HG02938 (cell line): ENCODE measurements at regions not wholly inside any gene's neighbourhood (a gene's known extent, or its start where the extent isn't known, plus 50 kb on each side); places are given as distances from the start of the nearest gene placed in this dataset.

Experiments used
- ATAC-seq: cut with Tn5 transposase; IDR thresholded peaks from one replicate; pipeline ENCODE4 v1.9.1; 2021; ENCODE audit warnings: mild to moderate bottlenecking, moderate library complexity; ENCODE audit not compliant: unreplicated experiment

DNA sequence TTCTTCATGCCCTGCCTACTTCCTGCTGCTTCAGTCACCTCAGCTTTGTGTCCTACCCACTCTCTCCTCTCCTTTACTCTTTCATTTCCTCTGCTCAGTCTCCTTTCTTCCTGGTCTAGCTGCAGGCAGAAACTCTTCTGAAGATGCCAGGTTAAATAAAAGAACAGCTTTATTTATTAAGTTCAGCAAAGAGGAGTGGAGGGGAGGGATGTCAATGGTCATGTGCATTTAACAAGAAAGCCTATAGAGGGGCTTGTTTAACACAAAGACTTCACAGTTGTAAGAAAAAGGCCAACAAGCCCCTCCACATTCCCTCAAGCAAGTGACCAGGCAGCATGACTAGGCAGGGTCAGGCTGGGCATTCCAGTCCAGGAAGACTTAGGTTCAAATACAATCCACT is 609.2 kb downstream of the INSC start:
- no peak for ATAC-seq

DNA sequence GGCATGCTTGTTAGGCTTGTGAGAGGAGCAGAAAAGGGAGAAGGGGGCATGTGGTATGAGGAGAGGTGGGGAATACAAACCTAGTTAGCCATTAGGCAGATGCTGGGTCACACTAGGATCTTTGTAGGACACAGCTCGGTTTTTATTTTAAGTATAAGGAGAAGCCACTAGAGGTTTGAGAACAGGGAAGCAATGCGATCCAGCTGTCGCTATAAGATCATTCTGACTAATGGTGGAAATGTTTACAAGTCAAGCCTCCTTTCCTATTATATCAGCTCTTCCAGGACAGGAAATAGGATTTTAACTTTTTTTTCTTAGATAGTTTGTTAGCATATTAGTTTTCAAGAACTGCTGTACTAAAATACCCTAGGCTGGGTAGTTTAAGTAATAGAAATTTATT is 609.9 kb downstream of the INSC start:
- ATAC-seq = no peak

DNA sequence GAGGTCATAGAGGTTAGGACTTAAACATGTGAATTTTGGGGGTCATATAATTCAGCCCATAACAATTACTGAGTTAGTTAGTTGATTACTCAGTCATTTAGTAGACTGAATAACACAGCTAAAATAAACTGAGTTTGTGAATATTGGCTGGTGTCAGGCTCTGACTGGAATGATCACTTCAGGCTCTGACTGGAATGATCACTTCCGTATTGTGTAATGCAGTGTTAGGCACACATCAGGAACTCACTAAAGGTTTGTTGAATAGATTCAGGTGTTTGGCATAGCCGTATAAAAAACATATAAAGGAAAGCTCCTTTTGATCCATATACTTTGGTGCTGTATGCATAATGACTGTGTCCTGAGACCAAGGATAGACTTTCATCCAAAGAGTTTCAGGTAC is 610.5 kb downstream of the INSC start:
- ATAC-seq = no peak

DNA sequence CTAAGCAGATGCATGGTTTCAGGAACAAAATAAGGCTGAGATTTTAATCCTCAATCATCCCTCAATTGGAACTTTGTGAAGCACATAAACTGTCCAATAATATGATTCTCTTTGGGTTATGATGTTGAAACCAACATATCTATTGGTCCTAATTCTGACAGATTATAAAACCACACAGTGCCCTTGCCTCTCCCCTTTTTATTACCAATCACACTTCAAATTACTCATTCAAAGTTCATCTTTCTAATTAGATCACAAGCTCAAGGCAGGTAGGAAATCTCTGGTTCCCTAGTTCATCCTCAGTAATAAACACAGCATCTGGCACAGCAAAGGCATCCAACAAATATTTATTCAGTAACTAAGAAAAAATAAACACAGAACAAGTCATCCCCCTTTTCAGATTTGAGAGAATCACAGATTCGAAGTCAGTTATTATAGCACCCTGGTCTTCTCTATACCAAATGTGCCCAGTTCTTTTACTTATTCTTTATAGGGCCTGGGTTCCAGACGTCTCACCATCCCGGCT is 611.6 kb downstream of the INSC start:
- ATAC-seq = no peak

DNA sequence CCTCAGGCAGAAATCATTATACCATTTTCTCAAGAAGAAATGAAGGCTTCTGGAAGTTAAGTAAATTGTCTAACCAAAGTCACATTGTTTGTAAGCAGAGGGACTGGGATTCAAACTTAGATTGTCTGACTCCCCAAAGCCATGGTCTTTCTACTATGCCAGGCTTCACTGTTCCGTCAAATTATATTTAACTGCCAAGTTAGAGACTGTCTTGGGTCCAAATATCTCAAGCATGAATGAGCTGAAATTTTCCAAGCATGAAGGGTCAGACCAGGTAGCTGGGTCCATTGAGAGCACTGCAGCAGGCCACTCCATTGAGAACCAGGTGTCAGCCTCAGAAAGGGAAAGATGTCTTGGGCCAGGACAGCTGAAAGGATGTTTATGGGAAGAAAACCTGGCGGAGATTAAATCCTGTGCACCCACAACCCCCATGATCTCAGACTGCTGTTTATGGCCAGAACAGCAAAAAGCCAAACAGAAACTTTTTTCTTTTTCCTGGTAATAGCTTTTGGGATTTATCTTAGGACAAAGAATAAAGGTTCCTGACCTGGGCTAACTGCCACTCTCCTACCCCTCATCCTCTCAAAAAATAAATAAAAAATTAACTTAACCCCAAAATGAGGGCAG is 612.3 kb downstream of the INSC start:
- ATAC-seq = no peak

DNA sequence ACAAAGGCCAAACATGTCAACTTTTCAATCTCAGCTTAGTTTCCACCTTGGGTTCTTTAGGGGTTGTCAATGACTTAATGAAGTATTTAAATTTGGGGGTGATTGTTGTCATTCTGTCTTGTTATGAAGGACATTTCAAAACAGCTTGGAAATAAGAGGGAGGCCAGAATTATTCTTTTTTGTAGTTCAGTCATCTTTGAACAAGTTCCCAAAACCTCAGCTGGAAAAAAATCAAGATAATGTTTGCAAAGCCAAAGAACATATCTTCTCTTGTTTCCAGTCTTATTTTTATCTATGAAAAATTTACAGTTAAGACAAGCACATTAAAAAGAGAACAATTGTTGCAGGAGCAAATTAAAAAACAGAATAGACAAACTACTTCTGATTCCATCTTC is 612.8 kb downstream of the INSC start:
- ATAC-seq = no peak

DNA sequence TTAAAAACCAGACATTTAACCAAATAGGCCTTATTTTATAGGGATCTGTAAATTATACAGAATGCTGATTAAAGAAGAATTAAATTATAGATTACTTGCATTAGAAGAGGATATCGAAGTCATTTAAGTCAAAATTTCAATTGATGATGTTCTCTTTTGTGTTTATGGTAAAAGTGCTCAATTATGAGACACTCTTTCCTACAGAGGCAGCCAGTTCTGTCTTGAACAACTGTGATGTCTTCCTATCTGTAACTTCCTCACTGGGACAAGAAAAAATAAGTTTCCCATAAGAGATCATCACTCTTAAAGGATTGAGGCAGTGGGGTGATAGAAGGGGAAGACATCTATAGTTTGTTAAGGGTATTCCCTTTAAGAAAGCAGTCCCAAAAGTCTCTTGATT is 613.5 kb downstream of the INSC start:
- ATAC-seq = no peak

DNA sequence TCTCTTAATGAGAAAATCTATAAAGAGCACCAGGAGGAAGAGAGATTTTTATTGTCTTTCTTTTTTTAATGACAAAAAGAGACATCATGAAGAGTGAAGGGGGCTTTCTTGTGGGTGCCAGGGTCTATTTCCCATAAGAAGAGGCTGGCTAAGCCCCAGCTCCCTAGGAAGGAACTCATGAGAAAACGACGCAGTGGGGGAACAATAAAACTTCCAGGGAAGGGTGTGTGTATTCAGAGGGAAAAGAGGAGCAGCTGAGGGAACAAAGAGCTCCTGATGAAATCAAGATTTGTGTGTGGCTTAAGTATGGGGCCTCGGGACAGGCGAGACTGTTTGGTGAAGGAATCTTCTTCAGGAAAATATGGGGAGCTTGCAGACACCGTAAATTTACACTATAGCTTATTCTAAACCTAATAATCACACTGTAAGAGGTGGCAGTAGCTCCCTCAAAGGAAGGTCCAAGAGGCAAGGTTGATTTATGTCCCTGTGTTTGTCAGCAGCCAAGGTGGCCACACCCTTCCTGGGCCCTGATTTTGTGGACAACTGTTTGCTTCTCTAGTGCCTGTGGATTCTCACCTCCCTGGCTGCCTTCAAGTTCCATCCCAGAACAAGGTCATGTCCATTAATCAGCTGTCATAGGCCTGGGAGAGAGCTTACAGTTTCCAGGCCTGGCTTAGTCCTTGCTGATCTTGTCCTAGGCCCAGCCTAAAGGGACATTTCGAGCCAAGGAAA is 615.7 kb downstream of the INSC start:
- ATAC-seq = no peak

DNA sequence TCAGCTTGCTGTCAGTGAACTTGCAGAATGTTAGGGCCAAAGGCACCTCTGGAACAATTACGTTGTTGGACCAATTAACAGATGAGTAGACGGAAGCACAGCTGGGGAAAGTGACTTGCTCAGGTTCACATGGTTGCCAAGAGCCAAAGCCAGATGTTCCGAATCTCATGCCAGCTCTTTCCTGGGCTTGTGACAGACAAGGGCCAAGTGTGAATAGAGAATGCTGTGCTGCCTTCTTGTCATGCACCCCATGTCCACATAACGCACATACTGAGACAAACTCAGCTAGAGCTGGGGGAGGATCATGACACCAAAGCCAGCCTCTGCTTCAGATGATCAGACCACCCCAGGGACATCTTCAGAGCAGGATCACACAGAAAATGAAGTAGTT is 616.3 kb downstream of the INSC start:
- ATAC-seq = no peak

DNA sequence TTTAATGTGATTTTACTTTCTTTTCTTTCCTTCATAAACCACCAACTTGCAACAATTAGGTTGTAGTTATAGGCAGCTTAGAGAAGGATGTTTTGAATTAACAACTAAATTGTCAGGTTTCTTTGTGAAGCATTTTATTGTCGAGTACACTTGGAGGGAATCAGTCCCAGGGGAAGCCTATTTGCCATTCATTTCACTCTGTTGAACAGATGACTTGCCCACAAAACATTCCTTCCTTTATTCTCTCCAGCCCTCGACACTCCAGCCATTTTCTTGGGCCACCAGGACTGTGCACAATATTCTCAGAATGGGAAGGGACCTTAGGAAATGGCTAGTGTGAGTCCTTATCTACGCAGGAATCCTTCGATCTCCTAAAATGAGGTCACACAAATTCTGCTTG is 620.6 kb downstream of the SOX6 start:
- no peak for ATAC-seq

DNA sequence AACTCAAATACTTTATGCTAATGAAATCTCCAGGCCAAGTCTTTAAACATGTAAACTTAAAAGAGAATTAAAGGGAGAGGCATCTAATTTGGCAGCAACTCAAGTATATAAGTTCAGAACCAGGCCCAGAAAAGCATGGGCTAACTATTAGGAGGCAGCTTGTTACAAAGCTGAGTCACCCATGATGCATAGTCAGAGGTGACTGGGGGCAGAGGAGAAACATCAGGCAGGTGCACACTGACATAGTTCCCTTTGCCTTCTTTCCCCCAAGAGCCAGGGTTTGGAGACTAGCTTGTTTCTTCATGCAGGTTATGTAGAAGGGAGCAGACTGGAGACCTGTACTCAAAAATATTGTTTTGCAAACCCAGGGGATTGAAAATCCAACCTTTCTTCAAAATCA is 619.0 kb downstream of the SOX6 start:
- ATAC-seq = no peak

DNA sequence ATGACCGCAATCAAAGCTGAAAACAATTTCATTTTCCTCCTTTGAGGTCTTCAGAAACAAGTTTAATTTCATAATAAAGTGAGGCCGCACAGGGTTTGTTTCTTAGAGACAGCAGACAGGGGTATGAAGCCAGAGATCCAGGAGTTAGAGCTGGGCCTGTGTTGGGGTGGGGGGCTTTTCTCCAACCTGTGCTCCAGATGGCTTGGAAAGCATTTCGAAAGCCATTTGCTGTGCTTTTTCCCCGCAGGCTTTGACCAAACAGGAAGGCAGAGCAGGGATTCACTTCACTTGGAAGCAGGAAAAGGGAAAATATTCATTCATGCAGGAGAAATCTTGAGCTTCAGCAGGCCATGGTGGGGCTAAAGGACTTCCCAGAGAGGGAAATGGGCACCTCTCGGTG is 617.4 kb downstream of the SOX6 start:
- ATAC-seq = no peak

DNA sequence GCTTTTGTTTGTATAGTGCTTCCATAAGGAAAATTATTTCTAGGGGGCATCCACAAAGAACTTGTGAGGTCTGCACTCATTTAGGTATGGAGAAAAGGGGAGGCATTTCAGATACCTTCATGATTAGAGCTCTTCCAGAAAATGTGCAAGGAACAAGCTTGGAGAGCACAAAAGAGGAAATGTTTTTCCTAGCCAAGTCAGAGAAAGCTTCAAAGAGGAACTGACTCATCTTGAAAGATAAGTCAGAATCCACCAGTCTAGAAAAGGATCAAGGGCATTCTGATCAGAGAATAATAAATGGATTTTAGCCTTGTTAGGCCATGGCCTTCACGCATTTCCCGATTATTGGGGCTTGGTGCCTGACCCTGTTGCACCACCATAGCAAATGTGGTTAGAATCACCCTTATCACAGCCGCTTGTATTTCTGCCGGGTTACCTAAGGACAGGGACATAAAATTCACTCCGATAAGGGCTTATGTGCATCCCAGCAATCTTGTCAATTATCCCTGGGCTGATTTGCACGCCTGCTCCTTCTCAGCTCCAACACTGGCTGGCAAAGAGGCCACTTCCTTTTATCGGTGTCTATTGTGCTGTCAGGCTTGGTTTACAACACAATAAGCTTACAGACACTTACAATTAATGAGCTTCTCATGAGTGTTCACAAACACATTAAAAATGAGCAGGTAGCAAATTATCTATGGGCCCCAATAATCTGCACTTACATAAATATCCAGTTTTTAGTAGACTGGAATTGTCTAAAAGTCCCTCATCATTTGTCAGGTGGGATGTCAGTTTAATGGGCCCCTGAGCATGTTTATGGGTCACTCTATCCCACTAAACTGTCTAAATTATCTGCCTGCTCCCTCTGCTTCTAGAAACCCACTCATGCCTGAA is 613.5 kb downstream of the SOX6 start:
- no peak for ATAC-seq

DNA sequence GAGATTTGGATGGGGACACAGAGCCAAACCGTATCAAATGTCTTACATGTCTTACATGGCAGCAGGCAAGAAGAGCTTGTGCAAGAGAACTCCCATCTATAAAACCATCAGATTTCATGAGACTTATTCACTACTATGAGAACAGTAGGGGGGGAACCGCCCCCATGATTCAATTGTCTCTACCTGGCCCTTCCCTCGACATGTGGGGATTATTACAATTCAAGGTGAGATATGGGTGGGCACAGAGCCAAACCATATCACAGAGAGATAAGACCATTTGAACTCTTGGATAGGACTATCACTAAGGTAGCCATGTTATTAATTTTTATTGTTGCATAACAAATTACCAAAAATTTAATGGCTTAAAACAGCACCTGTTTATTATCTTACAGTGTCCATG is 611.7 kb downstream of the SOX6 start:
- no peak for ATAC-seq

DNA sequence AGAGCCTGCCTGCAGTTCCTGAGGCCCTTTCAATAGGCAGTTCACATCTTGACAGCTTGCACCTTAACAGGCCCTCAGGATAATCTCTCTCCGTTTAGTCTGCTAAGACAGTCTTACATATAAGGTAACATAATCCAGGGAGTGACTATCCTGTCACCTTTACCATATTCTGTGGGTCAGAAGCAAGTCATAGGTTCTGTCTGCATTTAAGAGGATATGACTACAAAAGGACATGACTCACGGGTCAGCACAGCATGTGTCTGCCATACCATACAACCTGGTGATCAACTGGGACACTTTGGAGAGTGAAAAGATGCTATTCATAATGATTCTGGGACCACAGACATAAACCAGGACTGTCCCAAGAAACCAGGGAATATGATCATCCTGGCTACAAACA is 611.1 kb downstream of the SOX6 start:
- ATAC-seq = no peak

DNA sequence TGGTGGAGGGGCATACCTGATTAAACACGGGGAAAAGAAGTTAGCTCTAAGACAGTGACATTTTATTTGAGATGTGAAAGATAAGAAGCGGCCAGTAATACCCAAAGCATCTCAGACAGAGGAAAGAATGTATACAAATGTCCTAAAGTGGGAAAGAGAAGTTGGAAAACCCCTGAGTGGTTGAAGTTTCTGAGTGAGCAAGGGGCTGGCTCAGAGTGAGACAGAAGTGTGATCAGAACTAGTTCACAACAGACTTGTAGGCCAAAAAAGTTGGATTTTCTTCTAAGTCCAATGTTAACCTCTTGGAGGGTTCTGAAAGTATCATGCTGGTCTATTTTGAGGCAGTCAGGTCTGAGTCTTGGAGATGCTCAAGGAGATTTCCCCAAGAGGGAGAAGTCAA is 608.7 kb downstream of the SOX6 start:
- no peak for ATAC-seq

DNA sequence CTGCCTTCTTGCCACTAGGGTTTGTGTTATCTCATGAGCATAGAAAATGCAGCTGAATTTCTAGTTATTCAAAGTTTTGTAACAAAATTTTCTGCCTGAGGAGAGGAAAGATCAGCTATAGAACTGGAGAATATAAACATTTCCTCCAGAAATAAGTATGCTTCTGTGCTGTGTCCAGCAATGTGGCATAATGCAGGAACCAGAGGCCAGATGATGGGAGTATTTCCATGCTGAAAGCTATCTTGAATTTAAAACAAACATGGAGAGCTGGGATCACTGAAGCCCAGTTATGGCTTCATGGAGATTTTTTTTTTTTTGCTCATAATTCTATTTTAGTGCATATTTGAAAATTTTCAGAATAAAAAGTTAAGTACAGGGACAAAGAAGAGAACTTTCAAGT is 608.2 kb downstream of the SOX6 start:
- no peak for ATAC-seq

DNA sequence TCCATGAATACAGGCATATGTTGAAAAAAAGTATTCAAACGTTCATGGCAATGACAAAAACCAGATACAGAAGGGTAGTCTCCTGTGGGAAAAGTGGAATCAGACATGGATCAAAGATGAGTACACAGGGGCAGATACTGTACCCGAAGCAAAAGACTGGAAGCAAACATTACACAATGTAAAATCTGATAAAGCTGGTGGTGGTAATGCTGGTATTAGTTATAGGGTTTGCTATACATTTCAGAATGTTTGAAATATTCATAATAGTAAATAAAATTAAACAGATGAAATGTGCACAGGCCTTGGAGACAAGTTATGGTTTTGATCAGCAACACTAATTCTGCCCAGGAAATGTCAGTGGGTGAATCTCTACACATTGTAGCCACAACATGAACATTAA is 607.6 kb downstream of the SOX6 start:
- no peak for ATAC-seq

DNA sequence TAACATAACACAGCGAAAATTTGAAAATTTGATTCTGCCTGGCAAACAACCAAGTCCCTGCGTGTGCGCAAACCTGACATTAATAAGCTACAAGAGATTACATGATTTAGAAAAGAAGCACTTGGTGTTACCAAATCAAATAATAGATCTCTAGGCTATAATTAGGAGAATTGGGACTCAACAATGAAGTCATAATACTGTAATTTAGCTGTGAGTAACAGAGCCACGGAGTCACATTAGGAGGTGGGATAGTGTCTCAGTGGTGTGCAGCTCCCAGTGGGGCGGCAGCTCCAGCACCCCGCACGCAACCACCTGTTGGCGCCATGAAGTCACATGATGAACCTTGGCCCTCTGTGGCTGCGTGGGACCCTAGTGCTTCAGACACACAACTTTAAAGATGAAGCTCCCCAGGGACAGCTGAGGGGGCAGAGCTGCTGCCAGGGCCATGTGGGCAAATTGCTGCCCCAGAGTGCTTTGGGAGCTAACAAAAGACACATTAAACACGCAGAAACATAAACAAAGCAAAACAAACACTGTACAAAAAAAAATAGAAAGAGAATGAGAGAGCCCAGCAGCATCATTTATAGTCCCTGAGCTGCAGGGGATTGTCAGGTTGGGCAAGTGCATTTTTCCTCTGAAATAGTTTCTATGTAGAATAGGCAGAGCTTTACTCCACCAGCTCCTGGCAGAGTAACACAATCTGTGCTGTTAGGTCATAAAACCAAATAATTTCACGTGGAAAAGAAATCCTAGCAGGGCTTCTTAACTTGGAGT is 605.6 kb downstream of the SOX6 start:
- no peak for ATAC-seq

DNA sequence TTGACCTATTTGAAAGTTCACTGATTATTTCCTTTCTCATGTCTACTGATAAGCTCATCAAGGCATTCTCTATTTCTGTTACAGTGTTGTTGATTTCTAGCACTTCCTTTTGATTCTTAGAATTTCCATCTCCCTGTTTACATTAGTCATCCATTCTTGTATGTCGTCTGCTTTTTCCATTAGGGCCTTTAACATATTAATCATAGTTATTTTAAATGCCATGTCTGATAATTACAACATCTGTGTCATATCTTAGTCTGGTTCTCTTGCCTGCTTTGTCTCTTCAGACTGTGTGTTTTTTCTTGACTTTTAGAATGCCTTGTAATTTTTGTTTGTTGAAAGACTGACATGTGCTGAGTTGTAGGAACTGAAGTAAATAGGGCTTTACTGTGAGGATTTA is 602.1 kb downstream of the SOX6 start:
- no peak for ATAC-seq
